DOHH2 (cell line): ENCODE measurements at regions not wholly inside any gene's neighbourhood (a gene's known extent, or its start where the extent isn't known, plus 50 kb on each side); places are given as distances from the start of the nearest gene placed in this dataset.

Source experiments
- H3F3A ChIP-seq: fragments of 200-600 bp; sonication (generic), shearing (Covaris generic); 2 replicates; pipeline ENCODE4 v1.6.0; 2016; ENCODE audit warnings: antibody characterized with exemption, mild to moderate bottlenecking; ENCODE audit not compliant: control insufficient read depth, insufficient read depth
- H3K27ac ChIP-seq: fragments of 200-600 bp; sonication (generic); 2 replicates; pipeline ENCODE4 v1.5.1; 2014; ENCODE audit warnings: low read depth, mild to moderate bottlenecking, low read length, moderate library complexity
- H3K27me3 ChIP-seq: fragments of 200-600 bp; sonication (generic); 2 replicates; pipeline ENCODE4 v1.6.1; 2014; ENCODE audit warnings: mild to moderate bottlenecking, low read length, mixed read lengths; ENCODE audit not compliant: control insufficient read depth
- H3K36me3 ChIP-seq: fragments of 200-600 bp; sonication (generic); 2 replicates; pipeline ENCODE4 v1.6.1; 2014; ENCODE audit warnings: mild to moderate bottlenecking, low read length, moderate library complexity, mixed read lengths; ENCODE audit not compliant: control insufficient read depth
- H3K4me1 ChIP-seq: fragments of 200-600 bp; sonication (generic); 2 replicates; pipeline ENCODE4 v1.6.1; 2014; ENCODE audit warnings: mild to moderate bottlenecking, low read length, mixed read lengths; ENCODE audit not compliant: control insufficient read depth
- H3K4me2 ChIP-seq: fragments of 200-600 bp; sonication (generic); 2 replicates; pipeline ENCODE4 v1.6.0; 2014; ENCODE audit warnings: mild to moderate bottlenecking, low read length, moderate library complexity
- H3K4me3 ChIP-seq: fragments of 200-600 bp; sonication (generic); 2 replicates; pipeline ENCODE4 v1.5.1; 2014; ENCODE audit warnings: mild to moderate bottlenecking, low read length, mixed read lengths
- H3K79me2 ChIP-seq: fragments of 200-600 bp; sonication (generic); 2 replicates; pipeline ENCODE4 v1.6.1; 2014; ENCODE audit warnings: mild to moderate bottlenecking, low read length, mixed read lengths; ENCODE audit not compliant: control insufficient read depth
- H3K9me2 ChIP-seq: fragments of 200-600 bp; sonication (generic); replicated peaks from 2 replicates; pipeline ENCODE4 v1.6.1; 2014; ENCODE audit warnings: mild to moderate bottlenecking, low read length, mixed read lengths; ENCODE audit not compliant: control insufficient read depth
- H3K9me3 ChIP-seq: fragments of 200-600 bp; sonication (generic); 2 replicates; pipeline ENCODE4 v1.6.1; 2014; ENCODE audit warnings: antibody characterized with exemption, low read length, mixed read lengths; ENCODE audit not compliant: control insufficient read depth, insufficient read depth
- H4K20me1 ChIP-seq: fragments of 200-600 bp; sonication (generic); 2 replicates; pipeline ENCODE4 v1.6.0; 2014; ENCODE audit warnings: low read depth, mild to moderate bottlenecking, antibody characterized with exemption, low read length, moderate library complexity; ENCODE audit not compliant: control insufficient read depth, insufficient read depth
- EZH2phosphoT487 ChIP-seq: fragments of 200-600 bp; sonication (generic); IDR thresholded peaks from 2 replicates; pipeline ENCODE4 v1.6.1; 2017; ENCODE audit warnings: borderline replicate concordance, mild to moderate bottlenecking, antibody characterized with exemption, low read length, moderate library complexity, mixed read lengths
- TF ChIP-seq, protein P1 (sequence below): fragments of 200-600 bp; sonication (generic); IDR thresholded peaks from one replicate; pipeline ENCODE4 v1.5.1; 2014; ENCODE audit warnings: antibody characterized with exemption, mild to moderate bottlenecking, low read depth, low read length; ENCODE audit not compliant: poor library complexity, severe bottlenecking

DNA sequence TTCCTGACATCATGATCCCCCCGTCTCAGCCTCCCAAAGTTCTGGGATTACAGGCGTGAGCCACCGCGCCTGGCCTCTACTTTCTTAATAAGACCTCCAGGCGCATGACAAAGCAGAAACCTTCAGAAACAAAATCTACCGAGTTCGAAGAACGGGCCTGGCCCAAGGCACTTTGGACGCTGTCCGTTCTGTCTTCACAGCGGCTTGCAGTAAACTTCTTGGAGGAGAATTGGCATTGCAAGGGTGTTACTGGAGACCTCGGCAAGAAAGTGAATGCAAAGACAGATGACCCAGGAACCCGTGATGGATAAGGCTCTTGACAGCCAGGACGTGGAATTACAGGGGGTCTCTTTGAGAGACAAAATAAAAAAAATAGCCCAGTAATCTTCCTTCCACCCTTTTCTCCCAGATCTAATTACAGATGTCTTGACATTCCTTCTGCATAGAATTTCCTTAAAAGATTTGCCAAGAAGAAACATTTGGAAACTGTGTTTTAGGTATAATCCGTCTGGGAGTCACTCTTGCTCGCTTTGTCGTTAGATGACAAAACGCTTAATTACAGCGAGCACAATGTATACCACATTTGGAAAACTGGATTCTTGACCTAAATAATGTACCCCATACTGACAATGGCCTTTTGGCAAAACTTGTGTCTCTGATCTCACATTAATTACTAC lies 83.2 kb upstream of the TBX3 start:
- no peaks in the 10 kb centered on the region for H3K79me2 ChIP-seq
- H3K27me3 ChIP-seq: no peaks in the 10 kb centered on the region
- TF ChIP-seq EZH2phosphoT487: no peak
- TF ChIP-seq, protein P1, sequence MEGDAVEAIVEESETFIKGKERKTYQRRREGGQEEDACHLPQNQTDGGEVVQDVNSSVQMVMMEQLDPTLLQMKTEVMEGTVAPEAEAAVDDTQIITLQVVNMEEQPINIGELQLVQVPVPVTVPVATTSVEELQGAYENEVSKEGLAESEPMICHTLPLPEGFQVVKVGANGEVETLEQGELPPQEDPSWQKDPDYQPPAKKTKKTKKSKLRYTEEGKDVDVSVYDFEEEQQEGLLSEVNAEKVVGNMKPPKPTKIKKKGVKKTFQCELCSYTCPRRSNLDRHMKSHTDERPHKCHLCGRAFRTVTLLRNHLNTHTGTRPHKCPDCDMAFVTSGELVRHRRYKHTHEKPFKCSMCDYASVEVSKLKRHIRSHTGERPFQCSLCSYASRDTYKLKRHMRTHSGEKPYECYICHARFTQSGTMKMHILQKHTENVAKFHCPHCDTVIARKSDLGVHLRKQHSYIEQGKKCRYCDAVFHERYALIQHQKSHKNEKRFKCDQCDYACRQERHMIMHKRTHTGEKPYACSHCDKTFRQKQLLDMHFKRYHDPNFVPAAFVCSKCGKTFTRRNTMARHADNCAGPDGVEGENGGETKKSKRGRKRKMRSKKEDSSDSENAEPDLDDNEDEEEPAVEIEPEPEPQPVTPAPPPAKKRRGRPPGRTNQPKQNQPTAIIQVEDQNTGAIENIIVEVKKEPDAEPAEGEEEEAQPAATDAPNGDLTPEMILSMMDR: no peak

DNA sequence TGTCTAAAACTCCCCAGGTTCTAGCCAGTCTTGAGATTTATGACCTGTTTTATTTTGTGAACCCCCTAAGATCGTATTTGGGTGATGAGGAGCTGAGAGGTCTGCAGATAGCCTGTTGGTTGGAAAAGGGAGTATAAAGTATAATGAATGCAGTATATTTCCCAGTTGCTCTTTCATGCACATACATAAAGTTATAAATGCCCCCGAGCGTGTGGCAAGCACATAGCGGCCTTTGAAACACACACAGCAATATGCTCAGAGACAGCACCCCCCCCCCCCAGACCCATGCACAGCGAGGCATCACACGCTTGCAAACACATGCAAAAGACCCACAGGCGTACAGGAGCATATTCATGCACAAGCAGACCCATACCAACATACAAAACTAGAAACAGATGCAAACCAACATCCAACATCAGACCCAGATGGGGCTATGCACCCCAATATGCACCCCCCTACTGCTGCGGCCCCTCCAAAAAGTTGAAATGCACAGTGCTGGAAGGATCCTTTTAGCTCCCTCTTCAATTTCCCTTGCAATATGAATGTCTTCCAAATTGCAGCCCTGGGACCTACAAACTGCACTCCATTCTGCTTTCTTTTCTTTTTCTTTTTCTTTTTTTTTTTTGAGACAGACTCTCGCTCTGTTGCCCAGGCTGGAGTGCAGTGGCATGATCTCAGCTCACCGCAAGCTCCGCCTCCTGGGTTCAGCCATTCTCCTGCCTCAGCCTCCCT lies 82.2 kb upstream of the TBX3 start:
- TF ChIP-seq EZH2phosphoT487: no peak
- TF ChIP-seq, protein P1: no peak
- H4K20me1 ChIP-seq: no peaks in the 10 kb centered on the region
- H3K27ac ChIP-seq: no peak overlapping the region
- no peaks in the 10 kb centered on the region for H3K27me3 ChIP-seq
- H3F3A ChIP-seq: no peaks in the 10 kb centered on the region
- no peaks in the 10 kb centered on the region for H3K79me2 ChIP-seq
- no peaks in the 10 kb centered on the region for H3K9me2 ChIP-seq
- no peaks in the 10 kb centered on the region for H3K9me3 ChIP-seq
- H3K4me1 ChIP-seq: no peaks in the 10 kb centered on the region
- no peak overlapping the region for H3K4me3 ChIP-seq
- H3K4me2 ChIP-seq: no peak overlapping the region
- H3K36me3 ChIP-seq: no peaks in the 10 kb centered on the region

More for the DNA sequence above, 83.2 kb upstream of the TBX3 start:
- Histone ChIP-seq H4K20me1 (no peaks in the 10 kb centered on the region), H3F3A (no peaks in the 10 kb centered on the region), H3K9me3 (no peaks in the 10 kb centered on the region), H3K27ac (no peak overlapping the region), H3K4me2 (no peak overlapping the region), H3K4me3 (no peak overlapping the region), H3K36me3 (no peaks in the 10 kb centered on the region), H3K9me2 (no peaks in the 10 kb centered on the region), H3K4me1 (no peaks in the 10 kb centered on the region)

DNA sequence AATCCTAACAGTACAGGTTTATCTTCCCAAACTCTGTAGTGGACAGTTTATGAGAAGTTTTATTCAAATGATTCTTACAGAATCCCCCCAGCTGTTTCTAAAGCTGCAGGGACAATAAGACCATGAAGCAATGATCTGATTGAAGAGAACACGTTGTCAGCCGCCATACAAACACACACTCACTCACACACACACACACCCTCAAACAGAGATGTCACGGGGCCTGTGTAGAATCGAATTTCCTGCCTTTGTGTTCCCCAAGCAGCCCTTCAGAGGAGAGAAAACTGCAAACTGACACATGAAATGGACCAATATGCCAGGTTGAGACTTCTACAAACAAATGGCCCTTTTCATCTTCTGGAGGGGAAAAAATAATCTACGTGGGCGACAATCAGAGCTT lies 80.5 kb upstream of the TBX3 start:
- Histone ChIP-seq H3K4me2 (no peak overlapping the region), H3K79me2 (no peaks in the 10 kb centered on the region), H3K27me3 (no peaks in the 10 kb centered on the region), H3K4me1 (no peaks in the 10 kb centered on the region), H3K36me3 (no peaks in the 10 kb centered on the region), H3K9me3 (no peaks in the 10 kb centered on the region), H3K27ac (no peak overlapping the region), H3K4me3 (no peak overlapping the region), H3F3A (no peaks in the 10 kb centered on the region), H3K9me2 (no peaks in the 10 kb centered on the region), H4K20me1 (no peaks in the 10 kb centered on the region)
- TF ChIP-seq EZH2phosphoT487: no peak
- TF ChIP-seq, protein P1: no peak
